ENCODE measurements at regions not wholly inside any gene's neighbourhood (a gene's known extent, or its start where the extent isn't known, plus 50 kb on each side); places are given as distances from the start of the nearest gene placed in this dataset.

DNA sequence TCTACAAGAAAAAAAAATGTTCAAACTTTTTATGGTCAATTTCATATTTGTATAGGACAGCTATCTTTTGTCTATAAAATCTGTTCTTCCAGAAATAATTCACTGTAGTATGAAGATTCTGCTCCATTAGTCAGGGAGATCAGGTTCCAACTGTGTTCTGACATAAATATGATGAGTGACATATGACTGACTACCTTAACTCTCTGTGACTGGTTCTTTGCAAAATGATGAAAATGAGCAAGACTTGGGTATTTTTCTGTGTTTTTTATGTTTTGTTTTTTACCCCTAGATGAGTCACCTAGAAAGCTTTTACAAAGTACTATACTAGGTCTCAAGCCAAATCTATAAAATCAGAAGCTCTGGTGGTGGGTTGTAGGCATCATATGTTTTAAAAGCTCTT is 229.6 kb downstream of the MMUT start:
- no peak for TF ChIP-seq EP300 (IDR thresholded peaks at IDR 0.05; ENCODE audit: borderline replicate concordance)
- TF ChIP-seq FOXM1 (IDR thresholded peaks at IDR 0.05; ENCODE audit: borderline replicate concordance, low read depth), result no peak
- no peak for TF ChIP-seq RAD21 (IDR thresholded peaks at IDR 0.05; ENCODE audit: low read depth)
- TF ChIP-seq TAF1 (IDR thresholded peaks at IDR 0.05; ENCODE audit: low read depth), result no peak
- no peak for TF ChIP-seq TCF12 (IDR thresholded peaks at IDR 0.05; ENCODE audit: low read depth)
- TF ChIP-seq EGR1 (IDR thresholded peaks at IDR 0.05), result no peak
- TF ChIP-seq MAX (IDR thresholded peaks at IDR 0.05), result no peak
- no peak for TF ChIP-seq NFIC (IDR thresholded peaks at IDR 0.05)
- TF ChIP-seq YY1 (IDR thresholded peaks at IDR 0.05; ENCODE audit: low read depth), result no peak
- TF ChIP-seq CREB1 (IDR thresholded peaks at IDR 0.05; ENCODE audit: low read depth), result no peak
- TF ChIP-seq CEBPB (IDR thresholded peaks at IDR 0.05), result no peak
- TF ChIP-seq ZBTB7A (IDR thresholded peaks at IDR 0.05; ENCODE audit: low read depth), result no peak
- no peak for TF ChIP-seq REST (IDR thresholded peaks at IDR 0.05; ENCODE audit: low read depth)
- TF ChIP-seq USF1 (IDR thresholded peaks at IDR 0.05), result no peak
- TF ChIP-seq TEAD4 (IDR thresholded peaks at IDR 0.05), result no peak

DNA sequence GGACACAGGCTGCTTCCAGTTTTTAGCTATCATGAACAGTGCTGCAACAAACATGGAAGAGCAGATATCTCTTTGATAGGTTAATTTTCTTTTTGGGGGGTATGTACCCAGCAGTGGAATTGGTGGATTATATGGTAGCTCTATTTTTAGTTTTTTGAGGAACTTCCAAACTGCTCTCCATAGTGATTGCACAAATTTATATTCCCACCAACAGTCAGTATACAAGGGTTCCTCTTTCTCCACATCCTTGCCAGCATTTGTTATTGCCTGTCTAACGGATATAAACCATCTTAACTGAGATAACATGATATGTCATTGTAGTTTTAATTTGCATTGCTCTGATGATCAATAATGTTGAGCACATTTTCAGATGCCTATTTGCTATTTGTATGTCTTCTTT is 237.6 kb downstream of the MMUT start:
- TF ChIP-seq EGR1 (IDR thresholded peaks at IDR 0.05) (no peak), YY1 (IDR thresholded peaks at IDR 0.05; ENCODE audit: low read depth) (no peak), REST (IDR thresholded peaks at IDR 0.05; ENCODE audit: low read depth) (no peak), EP300 (IDR thresholded peaks at IDR 0.05; ENCODE audit: borderline replicate concordance) (no peak), USF1 (IDR thresholded peaks at IDR 0.05) (no peak), TAF1 (IDR thresholded peaks at IDR 0.05; ENCODE audit: low read depth) (no peak), TCF12 (IDR thresholded peaks at IDR 0.05; ENCODE audit: low read depth) (no peak), MAX (IDR thresholded peaks at IDR 0.05) (no peak), CEBPB (IDR thresholded peaks at IDR 0.05) (no peak), ZBTB7A (IDR thresholded peaks at IDR 0.05; ENCODE audit: low read depth) (no peak), RAD21 (IDR thresholded peaks at IDR 0.05; ENCODE audit: low read depth) (no peak), CREB1 (IDR thresholded peaks at IDR 0.05; ENCODE audit: low read depth) (no peak), TEAD4 (IDR thresholded peaks at IDR 0.05) (no peak), NFIC (IDR thresholded peaks at IDR 0.05) (no peak), FOXM1 (IDR thresholded peaks at IDR 0.05; ENCODE audit: borderline replicate concordance, low read depth) (no peak)

GRCh38 chr6:49220293-49220692 is 242.8 kb downstream of the MMUT start:
- TF ChIP-seq EP300 (IDR thresholded peaks at IDR 0.05; ENCODE audit: borderline replicate concordance) (no peak), CREB1 (IDR thresholded peaks at IDR 0.05; ENCODE audit: low read depth) (no peak), TAF1 (IDR thresholded peaks at IDR 0.05; ENCODE audit: low read depth) (no peak), MAX (IDR thresholded peaks at IDR 0.05) (no peak), USF1 (IDR thresholded peaks at IDR 0.05) (no peak), TEAD4 (IDR thresholded peaks at IDR 0.05) (no peak), EGR1 (IDR thresholded peaks at IDR 0.05) (no peak), FOXM1 (IDR thresholded peaks at IDR 0.05; ENCODE audit: borderline replicate concordance, low read depth) (no peak), NFIC (IDR thresholded peaks at IDR 0.05) (no peak), CEBPB (IDR thresholded peaks at IDR 0.05) (no peak)

DNA sequence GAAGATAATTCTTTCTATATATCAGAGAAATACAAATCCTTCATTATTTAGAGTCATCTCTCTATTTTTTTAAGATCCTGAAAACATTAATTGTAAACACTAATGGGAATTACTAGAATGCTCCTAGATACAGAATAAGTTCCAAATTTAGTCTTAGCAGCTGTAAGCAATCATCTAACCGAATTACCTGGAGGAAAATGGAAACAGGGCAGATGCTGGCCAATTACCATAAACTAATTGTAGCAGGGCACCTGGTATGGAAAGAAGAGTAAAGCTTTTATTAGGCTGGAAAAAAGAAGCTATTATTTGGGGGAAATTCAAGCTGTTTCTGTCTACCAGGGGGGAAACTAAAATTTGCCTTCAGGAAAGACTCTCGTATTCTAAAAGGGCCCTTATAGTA is 257.5 kb downstream of the MMUT start:
- TF ChIP-seq EGR1 (IDR thresholded peaks at IDR 0.05) (no peak), NFIC (IDR thresholded peaks at IDR 0.05) (no peak), FOXM1 (IDR thresholded peaks at IDR 0.05; ENCODE audit: borderline replicate concordance, low read depth) (no peak), EP300 (IDR thresholded peaks at IDR 0.05; ENCODE audit: borderline replicate concordance) (no peak), TCF12 (IDR thresholded peaks at IDR 0.05; ENCODE audit: low read depth) (no peak), CREB1 (IDR thresholded peaks at IDR 0.05; ENCODE audit: low read depth) (no peak), USF1 (IDR thresholded peaks at IDR 0.05) (no peak), CEBPB (IDR thresholded peaks at IDR 0.05) (no peak), TAF1 (IDR thresholded peaks at IDR 0.05; ENCODE audit: low read depth) (no peak)

All from Ishikawa (cell line).